NCI-H345 (cell line): ENCODE measurements at regions not wholly inside any gene's neighbourhood (a gene's known extent, or its start where the extent isn't known, plus 50 kb on each side); places are given as distances from the start of the nearest gene placed in this dataset.

Experiments
- DNase-seq: peaks from one replicate; lab custom pipeline; 2025; lab: John Stamatoyannopoulos, UW

DNA sequence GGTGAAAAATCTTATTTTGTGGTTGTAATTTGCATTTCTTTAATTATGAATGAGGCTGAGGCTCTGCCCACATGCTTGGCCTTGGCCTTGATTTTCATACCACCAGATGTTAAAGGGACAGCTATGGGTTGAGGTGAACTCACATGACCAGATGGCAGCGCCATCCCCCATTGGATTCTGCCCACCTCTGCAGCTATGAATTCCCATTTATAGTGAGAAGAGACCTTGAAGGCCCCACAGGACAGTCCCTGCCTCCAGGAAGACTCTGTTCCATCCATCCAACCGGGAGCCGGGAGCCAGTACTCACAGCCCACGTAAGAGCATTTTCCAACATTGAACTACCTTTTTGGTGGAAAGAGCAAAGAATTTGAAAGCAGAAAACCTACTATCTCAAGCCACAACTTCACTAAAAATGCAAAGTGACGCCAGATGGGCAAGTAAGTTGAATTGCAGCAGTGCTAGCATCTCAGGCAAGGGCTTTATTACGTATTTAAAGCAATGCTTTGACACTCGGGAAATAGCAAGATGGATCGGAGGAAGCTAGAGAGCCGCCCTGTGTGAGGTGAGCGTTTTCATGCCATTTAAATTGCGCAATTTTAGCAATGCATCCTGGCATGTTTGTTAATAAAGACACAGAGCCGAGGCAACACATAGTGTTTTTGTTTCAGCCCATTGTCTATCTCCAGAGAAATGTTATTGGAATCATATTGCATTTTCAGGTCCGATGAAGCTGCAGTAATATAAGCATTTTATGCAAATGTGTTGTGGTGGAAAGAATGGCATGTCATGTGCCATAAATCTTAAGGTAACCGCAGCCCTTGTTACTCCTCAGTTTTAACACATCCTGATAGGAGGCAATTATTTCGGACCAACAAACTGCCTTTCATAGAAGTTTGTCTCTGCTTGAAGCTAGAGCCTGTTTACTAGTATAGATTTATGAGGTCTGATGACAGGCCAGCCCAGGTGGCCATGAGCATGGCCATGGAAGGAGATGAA is 273.4 kb upstream of the TNRC6C start:
- no peak for DNase-seq

DNA sequence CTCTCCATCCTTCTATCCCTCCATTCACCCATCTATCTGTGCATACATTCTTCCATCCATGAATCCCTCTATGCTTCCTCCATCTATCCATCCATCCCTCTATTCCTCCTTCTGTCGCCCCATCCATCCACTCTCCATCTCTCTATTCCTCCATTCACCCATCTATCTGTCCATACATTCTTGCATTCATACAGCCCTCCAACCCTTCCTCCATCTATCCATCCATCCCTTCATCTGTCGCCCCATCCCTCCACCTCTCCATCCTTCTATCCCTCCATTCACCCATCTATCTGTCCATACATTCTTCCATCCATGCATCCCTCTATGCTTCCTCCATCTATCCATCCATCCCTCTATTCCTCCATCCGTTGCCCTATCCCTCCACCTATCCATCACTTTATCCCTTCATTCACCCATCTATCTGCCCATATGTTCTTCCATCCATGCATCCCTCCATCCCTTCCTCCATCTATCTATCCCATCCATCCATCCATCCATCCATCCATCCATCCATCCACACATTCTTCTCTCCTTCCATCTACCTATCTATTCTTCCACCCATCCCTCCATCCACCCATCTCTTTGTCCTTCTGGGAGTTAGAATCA is 272.5 kb upstream of the TNRC6C start:
- no peak for DNase-seq

DNA sequence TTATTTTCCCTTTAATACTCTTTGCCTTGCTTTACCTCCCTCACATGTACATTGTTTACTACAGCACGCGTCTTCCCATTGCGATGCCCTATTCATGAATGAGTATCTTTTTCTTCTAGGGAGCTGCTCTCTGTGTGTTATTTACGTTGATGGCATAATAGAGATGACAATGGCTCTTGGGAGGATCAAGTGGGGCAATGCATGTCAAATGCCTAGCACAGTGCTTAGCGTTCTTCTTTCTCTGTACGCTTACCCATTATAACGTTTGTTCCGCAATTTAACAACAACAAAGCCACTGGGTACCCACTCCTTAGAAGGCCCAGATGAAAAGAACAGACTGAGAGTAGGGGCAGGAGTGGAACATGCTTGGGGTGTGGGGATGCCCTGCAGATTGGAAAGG is 271.6 kb upstream of the TNRC6C start:
- DNase-seq, result peak; percentile 82

DNA sequence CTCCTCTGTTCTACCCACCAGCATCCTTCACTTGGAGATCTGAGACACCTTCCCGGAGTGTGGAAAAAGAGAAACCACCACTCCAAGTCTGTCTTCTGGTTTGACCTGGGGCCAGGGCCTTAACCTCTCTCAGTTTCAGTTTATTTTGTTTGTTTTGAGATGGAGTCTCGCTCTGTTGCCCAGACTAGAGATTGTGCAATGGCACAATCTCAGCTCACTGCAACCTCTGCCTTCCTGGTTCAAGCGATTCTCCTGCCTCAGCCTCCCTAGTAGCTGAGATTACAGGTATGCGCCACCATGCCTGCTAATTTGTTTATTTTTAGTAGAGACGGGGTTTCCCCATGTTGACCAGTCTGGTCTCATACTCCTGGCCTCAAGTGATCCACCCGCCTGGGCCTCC is 271.1 kb upstream of the TNRC6C start:
- DNase-seq, result no peak

DNA sequence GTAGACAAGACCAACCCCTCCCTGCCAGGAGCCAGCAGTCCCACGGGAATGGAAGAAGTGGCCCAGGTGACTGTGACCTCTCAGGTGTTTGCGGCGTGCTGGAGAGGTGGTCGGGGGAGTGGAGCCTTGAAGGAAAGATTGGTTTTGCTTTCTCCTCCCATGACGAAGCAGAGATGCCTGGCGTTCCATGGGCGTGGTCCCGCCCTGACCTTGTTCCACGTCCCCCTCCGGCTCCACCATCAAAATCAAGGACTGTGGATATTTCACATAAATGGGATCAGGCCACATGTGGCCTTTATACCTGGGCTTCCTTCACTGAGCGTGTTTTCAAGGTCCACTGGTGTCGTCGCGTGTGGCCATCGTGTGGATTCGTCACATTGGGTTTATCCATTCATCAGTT is 270.6 kb upstream of the TNRC6C start:
- no peak for DNase-seq

DNA sequence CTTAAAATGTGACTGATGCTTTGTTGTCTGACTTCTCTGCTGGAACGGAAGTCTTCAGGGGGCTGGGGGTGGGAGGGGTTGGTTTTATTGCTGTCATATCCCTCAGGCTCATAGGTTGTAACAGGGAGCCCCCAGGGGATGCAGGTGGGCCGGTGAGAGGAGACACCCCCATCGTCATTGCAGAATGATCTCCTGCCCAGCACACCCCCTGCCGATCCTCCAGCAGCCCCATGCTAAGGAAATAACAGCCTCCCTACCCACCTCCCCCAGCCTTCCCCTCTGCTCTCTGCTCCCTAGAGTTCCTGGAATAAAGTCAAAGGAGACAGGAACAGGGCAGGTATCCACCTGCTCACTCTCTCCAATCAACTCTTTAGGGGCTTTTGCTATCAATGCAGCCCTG is 270.1 kb upstream of the TNRC6C start:
- no peak for DNase-seq

DNA sequence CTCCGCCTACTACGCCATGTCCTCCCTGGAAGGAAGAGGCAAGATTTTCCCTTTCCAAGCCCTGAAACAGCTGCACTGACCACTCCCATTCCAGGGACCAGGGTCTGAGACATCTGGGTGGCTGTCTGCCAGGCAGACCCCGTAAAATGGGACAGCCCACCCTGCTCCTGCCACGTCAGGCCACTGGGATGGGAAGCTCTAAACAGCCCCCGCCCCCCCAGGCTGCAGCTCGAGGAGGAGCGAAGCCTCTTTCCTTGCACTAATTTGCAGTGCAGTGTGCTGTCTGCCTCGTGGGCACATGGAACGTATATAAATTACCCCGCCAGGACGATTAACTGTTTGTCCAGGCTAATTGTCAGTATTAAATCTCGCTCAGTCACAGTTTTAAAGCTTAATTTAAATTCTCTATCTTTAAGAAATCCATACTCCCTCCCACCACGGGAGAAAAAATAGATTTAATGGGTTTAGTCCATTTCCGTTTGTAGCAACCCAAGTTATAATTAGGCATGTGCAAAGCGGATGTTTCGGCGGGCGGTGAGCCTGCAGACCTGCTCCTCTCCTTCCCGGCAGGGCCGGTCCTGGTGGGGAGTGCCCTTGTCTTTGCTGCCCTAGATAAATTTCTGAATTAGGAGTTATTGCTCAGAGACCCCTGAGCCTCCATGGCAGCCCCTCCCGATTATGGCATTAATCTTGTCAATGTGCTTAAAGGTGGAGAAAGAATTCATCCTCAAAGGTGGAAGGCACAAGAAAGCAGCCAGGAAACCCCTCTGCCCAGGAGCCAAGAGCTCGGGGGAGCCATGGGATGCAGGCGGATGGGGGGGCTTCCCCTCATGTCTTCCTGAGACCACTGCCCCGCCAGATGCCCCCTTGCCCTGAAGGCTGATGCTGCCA is 268.0 kb upstream of the TNRC6C start:
- no peak for DNase-seq

DNA sequence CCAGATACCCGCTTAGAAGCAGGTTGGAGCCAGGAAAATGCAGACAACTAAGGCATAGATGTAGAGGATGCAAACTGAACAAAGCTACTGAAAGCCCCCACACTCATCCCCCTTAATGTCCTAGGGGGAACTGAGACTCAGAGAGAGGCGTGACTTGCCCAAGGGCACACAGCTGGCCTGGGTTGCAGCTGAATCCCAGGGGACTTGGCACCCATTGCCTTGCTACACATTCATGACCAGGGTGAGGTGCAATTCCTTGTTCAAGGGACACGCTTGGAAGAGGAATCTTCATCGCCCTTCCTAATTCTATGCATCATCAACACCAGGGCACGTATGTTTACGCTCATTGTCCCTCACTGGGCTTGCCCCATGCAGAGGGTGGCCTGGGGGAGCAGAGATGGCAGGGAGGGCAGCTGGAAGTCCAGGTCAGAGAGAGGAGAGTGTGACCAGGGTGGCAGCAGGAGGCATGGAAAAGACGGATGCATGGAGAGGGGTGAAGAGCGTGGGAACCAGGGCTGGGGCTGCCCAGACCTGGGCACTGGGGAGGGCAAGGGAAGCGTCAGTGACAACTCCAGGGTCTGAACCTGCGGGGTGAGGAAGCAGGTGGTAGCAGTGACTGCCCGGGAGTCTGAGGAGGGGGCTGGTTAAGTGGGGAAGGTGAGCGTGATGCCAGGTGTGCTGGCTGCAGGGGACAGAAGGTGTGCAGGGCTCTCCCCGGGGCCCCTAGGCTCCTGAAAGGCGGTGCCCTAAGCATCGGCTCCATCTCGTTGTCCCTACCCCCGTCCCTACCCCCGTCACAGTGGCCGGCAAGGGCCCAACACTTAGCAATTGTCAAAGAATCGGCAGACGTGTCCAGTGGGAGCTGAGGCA is 267.1 kb upstream of the TNRC6C start:
- no peak for DNase-seq

DNA sequence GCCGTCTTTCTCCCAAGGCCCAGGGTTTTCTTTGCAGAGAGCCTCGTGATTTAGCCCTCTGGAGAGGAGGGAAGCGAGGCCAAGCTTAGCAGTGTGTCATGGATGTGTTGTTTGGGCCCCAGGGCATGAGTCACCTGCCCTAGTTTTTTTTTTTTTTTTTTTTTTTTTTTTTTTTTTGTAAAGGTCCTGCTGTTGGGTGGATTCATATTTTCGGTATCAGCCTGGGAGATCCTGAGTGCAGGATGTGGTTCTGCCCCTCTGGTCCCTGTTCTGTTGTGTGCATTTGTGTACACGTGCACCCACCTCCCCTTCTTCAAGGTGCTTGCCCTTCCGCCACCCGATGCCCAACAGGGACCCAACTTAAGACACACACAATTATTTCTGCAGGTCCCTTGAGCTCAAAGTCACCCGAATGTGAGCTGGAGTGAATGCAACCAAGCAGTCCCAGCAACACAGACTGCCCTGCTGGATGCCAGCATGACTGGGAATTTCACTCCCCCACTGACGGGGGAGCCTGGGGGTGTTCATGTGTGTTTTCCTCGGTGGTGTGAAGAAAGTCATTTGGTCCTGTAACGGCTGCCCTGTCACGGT is 265.8 kb upstream of the TNRC6C start:
- DNase-seq, result no peak

DNA sequence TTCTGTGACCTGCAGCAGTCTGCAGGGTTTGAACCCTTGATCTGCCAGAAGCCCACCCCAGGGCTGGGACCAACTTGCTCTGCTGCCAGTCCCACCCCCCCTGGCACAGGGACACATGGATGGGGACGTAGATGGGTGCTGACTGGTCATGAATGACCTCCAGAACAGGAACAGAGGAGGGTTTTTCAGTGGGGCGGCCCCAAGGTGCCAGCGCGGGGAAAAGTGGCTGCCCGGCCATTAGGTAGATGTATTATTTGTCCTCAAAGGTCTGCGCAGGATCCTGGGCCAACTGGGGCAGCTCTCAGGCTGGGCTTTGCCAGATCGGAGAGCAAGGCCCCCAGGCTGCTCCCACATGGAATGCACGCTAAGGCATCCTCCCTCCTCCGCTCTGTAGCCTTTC is 265.2 kb upstream of the TNRC6C start:
- DNase-seq, result no peak

DNA sequence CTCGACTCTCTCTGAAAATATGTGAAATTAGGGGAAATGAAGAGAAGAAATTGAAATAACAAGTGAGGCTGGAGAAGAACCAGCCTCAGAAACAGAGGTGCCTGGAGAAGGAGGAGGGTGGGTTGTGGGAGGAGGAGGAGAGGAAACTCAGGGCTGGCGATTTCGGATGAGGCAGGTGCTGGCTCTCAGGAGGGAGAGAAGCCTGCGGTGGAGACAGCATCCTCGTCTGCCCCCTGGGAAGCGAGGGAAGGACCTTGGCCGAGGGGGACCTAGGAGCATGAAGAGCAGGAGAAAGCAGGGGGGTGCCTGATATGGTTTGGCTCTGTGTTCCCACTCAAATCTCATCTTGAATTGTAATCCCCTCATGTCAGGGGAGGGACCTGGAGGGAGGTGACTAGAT is 264.7 kb upstream of the TNRC6C start:
- DNase-seq, result no peak

DNA sequence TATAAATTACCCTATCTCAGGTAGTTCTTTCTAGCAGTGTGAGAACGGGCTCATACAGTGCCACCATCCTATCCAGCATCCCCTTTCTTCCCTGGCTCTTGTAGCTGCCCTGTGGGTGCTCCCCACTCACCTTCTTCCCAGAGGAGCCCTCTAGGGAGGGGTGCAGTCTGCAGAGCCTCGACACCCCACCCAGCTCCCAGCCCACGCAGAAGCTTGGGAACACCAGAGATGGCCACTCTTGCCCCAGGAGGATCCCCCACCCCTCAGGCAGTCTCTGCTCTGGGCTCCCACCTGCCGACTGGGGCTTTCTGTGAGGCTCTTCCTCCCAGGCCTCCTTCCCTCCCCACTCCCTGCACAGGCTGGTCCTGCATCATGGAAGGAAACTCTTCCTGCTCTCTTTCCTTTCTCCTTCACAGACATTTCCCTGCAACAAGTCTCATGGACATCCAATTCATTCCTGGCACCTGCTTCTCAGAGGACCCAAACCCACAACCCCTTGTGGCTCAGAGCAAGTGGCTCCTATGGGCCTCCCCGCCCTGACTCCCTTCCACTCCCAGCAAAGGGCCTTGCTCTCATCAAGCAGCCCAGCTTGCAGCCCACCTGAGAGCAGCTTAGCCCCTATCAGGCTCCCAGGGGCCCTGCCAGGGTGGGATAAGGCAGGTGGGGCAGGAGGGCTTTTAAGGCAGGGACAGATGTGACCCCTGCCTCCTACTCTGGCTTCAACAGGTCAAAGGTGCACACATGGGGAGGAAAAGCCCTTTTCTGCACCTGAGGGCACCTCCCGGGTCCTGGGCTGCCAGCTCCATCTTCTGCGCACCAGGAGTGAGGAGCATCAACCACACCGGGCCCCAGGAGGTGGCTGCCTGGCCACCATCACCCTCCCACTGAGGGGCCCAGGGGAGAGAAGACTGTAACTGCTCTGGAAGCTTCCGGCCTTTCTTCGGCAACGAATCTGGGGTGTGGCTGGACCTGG is 263.8 kb upstream of the TNRC6C start:
- no peak for DNase-seq

DNA sequence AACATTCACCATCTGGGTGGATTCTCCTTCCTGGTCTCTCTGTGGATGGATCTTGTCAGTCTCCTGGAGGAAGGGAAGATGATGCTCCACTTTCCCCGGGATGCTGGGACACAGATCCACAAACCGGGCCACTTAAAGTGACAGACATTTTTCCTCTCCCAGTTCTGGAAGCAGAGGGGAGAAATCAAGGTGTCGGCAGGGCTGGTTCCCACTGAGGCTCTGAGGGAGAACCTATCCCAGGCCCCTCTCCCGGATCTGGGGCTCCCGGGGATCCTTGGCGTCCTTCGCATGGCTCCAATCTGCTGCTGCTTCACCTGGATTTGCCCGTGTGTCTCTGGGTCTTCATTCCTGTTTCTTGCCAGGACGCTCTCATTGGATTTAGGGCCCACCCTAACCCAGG is 263.1 kb upstream of the TNRC6C start:
- DNase-seq, result no peak

DNA sequence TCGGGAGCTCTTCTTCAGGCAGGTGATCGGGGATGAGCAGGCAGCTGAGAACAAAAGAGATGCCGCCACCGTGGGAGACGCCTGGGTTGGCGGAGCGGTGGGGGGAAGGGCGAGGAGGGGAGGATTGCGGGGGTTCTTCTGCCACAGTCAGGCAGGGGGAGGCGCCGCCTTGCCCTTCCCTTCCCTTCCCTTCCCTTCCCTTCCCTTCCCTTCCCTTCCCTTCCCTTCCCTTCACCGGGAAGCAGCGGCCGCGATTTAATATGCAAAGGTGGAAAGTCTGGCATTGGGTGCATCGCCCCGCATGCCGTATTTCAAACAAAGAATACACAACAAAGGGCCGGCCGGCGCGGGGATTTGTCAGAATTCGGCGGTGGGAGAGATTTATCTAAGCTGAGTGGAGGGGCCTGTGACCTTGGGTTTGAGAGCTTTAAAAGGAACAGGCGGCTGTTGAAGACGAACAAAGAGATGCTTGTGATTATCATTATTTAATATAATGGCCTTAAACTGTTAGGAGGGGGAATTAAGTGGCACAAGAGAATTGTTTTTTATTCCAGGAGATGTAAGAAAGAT is 262.3 kb upstream of the TNRC6C start:
- peak; percentile 61 for DNase-seq

DNA sequence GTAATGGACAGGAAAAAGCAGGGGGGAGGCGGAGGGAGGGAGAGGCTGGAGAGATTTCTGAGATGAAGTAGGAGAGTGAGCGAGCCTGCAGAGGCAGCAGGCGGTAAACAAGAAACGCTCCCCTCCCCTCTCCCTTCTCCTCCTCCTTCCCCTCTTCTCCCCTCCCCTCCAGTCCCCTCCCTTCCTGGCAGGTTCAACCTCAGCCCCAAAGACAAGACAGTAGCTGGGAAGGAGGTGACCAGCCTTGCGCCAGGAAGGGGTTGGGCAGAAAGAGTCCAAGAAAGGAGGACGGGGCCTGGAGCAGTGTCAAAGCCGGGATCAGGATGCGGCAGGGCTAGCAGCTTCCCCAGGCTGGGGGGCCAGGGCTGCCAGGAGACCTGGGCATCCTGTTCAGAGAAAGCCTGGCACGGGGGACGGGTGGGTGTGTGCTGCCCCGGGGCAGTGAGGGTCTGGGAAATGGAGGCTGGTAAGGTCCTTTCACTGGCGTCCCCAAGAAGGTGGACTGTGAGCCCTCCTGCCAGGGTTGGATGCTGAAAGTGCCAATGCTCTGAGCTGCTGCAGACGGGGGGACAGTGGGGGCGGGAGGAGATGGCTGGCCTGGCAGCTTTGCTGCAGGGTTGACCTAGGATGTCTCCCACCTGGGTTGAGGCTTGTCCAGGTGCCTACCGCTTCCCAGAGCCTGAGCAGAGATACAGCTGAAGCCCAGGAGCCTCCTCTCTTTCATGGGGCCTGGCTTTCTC is 261.6 kb upstream of the TNRC6C start:
- peak; percentile 27 for DNase-seq

DNA sequence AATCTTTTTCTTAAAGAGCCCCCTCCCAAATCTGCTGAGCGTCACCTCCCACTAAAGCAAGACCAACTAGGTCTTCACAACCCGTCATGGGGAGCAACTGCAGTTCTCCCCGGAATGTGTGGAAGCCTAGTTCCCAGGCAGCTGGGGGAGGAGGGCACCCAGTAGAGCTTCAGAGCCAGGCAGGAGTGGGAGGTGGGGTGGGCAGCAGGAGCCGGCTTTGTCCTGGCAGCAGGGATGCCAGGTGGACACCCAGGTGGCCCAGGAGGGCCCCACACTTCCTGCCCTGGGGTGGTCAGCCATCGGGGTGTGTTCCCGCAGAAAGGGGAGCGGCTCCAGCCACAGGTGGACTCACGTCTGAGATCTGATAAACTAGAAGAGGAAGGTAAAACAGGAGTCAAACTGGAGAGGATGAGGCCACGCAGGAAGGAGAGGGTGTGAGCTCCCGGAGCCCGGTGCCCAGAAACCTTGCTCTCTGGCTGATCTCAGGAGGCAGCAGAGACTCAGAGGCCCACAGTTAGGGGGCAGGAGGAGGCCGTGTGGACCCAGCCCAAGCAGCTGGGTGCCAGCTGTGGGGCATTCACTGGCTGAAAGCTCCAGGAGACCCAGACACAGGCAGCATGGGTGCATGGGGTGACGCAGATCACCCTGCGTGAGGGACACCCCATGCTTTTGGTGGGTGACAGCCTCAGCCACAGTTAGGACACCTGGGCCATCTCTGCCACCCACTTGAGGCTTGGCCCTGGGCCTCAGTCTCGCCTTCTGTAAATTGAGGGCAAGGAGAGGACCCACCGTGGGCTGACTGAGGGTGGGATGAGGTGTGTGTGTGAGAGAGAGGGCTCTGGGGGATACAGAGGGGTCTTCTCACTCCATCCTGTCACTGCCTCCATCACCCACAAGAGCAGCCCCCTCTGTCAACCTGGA is 260.8 kb upstream of the TNRC6C start:
- DNase-seq, result no peak

DNA sequence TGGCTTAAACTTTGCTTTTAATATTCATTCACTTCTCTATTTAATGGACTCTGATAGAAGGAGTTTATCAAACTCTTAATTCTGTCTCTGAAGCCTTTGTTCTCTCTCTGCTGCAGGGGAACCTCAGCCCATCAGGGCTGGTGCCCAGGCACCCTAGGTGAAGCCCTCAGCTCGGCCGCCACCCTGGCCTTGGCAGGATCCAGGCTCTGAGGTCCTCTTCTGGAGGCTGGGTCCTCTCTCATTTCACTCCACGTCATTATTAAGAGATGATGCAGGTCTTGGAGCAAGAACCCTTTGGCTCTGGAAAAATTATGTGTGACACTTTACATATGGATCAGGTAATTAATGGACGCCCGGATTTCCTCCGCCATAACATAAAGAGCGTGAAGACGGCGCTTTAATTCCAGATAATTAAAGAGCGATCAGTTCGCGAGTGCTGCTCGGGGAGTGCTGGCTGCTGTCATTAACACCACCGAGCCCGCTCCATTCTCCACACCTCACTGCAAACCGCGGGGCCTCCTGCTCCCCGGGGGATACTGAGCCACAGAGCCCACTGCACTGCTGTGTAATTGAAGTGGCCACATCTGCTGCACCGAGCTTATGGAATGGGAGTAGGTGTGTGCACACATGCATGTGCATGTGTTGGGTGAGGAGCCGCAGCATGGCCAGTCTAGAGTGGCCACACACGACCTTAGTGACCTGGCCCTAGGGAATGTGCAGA is 259.4 kb upstream of the TNRC6C start:
- DNase-seq, result no peak
